AG08395 (cell line): ENCODE measurements at regions not wholly inside any gene's neighbourhood (a gene's known extent, or its start where the extent isn't known, plus 50 kb on each side); places are given as distances from the start of the nearest gene placed in this dataset.
A peak's percentile ranks its signal among the peaks of the same experiment; 100 is the strongest.

Experiments used
- DNase-seq: peaks from one replicate; pipeline ENCODE4 v3.0.0; 2012; ENCODE audit warnings: mixed read lengths, low spot score

DNA sequence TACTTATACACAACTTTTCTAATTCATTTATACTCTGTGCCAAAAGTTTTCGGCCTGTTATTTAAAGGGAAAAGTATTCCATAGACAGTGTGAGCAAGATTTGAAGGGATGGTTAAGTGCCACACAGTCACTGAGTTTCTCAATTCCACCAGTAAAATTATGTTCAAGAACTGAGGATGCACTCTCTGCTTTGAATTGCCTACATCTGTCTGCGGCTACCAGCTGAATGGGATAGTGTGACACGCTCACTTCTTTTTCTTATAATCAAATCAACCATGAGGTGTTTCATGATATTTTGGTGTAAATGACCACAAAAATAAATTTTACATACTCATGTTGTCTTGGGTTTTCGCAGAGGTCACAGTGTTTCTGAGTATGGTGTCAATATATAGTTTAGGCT lies 218.4 kb upstream of the TMEM161B start:
- DNase-seq, result no peak

- DNase-seq, result no peak
Measured at GRCh38 chr5:88486431-88486830, 217.8 kb upstream of the TMEM161B start.

- DNase-seq, result no peak
Measured at GRCh38 chr5:88485531-88485930, 216.9 kb upstream of the TMEM161B start.

DNA sequence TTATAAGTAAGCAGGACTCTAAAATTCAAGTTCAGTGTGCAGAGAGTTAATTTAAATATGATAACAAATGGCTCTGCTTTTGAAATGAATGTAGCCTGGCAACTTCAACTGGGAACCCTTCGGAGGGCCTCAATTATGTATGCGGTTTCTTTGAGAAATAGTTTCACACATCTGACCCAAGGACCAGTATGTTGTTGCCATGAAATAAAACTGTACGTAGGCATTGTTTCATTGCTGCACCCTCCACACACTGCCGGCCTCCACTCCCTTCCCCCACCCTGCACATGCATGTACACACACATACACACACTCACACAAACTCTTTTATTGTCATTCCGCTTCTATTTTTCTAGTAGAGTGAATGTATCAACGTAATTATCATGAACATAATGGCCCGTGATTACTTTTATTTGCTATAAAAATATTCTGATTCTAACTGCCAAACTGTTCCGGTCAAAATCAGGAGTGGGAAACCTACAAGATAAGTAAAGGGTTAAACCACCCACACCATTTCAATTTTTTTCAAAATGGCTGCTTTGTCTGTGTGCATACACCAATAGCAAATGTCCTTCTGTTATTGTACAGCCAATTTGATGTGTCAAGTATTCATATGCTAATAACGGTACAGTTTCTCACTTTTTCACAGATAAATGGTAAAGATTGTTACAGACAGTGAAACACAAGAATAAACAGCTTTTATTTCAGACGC lies 215.5 kb upstream of the TMEM161B start:
- DNase-seq, result no peak

DNA sequence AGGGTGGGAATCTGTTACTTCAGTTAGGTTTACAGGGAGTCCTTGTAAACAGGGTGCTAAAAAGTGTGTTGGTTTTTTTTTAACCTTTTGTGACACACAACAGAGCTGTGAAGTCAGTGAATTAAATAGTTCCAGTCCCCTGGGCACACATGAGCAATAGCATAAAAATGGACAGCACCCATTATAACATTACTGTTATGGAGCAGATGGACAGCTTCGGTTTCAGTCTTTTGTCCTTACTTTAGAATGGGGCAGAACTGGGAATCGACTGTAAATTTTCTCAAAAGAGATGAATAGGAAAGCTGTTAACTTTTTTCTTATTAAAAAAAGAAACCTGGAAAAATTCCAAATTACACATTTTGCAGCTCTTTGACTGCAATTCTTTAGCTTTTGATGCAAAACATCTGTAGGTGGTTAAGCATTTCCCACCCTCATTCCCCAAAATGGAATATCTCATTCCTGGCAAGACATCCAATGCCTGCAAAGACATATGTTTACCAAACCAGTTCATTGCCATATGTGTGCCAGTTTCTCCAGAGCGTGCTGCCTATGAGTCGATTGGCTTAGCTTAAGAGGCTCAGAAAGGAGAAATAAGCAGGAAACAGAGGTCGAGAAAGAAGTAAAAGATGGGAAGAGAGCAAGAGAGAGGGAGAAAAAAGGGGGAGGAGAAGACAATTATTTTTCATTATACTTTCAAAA lies 212.3 kb upstream of the TMEM161B start:
- DNase-seq, result no peak

- DNase-seq, result no peak
Measured at GRCh38 chr5:88480245-88480644, 211.6 kb upstream of the TMEM161B start.

- DNase-seq, result no peak
Measured at GRCh38 chr5:88474574-88474973, 205.9 kb upstream of the TMEM161B start.

DNA sequence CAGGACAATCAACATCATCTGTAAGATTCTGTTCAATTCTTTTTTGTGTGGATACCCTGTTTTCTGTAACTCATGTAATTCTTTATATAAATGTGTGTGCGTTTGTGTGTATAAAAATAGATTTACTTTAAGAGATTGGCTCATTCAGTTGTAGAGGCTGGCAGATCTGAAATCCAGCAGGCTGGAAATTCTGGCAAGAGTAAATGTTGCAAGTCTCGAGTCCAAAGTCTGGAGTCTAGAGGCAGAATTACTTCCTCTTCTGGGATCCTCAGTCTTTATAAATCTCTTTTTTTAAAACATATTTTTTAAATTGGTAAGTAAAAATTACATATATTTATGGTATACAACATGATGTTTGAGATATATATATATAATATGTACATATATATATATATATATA lies 202.1 kb upstream of the TMEM161B start:
- no peak for DNase-seq

- no peak for DNase-seq
Measured at GRCh38 chr5:88459971-88460370, 191.3 kb upstream of the TMEM161B start.

GRCh38 chr5:88452820-88453219 lies 184.2 kb upstream of the TMEM161B start:
- DNase-seq, result no peak

DNA sequence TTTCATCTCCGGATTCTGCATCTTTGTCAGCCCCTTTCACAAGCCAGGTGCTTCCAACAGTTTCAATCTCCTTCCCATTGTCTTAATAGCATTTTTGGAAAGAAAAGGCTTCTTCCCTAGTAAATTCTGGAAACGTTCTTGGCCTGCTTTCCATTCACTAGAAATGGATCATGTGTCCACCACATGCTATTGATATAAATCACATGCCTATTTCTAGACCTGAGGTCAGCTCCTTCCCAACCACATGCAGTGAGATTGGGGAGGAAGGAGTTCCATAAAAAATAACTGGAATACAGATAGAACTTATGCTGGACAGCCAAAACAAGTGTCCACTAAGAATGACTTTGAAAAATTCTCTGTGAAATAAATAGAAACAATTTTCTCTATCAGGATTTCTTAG lies 181.6 kb upstream of the TMEM161B start:
- no peak for DNase-seq

- DNase-seq, result peak; percentile 36
Measured at GRCh38 chr5:88438006-88438405, 169.4 kb upstream of the TMEM161B start.

GRCh38 chr5:88436290-88436689 lies 167.6 kb upstream of the TMEM161B start:
- no peak for DNase-seq

- no peak for DNase-seq
Measured at GRCh38 chr5:88428633-88429032, 160.0 kb upstream of the TMEM161B start.

DNA sequence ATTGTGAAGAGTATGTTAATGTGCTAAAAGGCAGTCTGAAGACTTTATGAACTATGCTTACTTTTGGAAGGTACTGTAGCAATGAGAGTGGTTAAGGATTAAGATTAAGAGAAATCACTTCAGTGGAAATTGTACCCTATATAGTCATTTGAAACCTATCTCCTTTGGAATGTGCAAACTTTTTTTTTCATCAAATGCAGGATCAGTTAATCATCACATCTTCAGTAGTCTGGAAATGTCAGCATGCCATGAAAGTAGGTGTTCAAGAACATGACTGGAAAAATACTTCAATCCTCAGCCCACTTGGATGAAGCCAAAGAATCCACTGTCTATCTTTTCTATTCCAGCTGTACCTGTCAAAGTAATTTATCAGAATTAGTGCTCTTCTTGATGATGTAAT lies 157.8 kb upstream of the TMEM161B start:
- DNase-seq, result no peak

GRCh38 chr5:88425124-88425523 lies 156.5 kb upstream of the TMEM161B start:
- no peak for DNase-seq

- no peak for DNase-seq
Measured at GRCh38 chr5:88419931-88420330, 151.3 kb upstream of the TMEM161B start.

GRCh38 chr5:88407341-88407740 lies 138.7 kb upstream of the TMEM161B start:
- DNase-seq, result no peak

- no peak for DNase-seq
Measured at GRCh38 chr5:88405783-88406182, 137.1 kb upstream of the TMEM161B start.

GRCh38 chr5:88404405-88404804 lies 135.8 kb upstream of the TMEM161B start:
- no peak for DNase-seq

- no peak for DNase-seq
Measured at GRCh38 chr5:88401686-88402085, 133.0 kb upstream of the TMEM161B start.

GRCh38 chr5:88401228-88401627 lies 132.6 kb upstream of the TMEM161B start:
- no peak for DNase-seq

GRCh38 chr5:88399561-88399960 lies 130.9 kb upstream of the TMEM161B start:
- no peak for DNase-seq

DNA sequence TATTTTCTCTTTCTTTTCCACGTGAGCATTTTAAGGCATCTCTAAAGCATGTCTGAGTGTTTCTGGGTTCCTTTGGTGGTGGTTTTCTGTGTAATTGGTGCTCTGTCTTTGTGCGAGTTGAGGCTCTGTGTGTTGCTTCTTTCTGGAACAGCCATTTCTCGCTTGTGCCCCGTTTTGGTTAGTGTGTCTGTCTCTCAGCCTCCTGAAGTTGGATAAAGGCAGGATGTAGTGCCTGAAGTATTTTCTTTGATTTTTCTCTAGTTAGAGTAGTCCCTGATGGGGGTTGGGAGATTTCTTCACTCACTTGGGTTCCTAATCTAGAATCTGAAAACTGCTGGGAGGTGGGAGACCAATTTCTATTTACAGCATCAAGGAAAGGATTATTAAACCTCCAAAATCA lies 129.7 kb upstream of the TMEM161B start:
- no peak for DNase-seq
